Stomach (tissue), 8 donors: ENCODE measurements at regions not wholly inside any gene's neighbourhood (a gene's known extent, or its start where the extent isn't known, plus 50 kb on each side); places are given as distances from the start of the nearest gene placed in this dataset.

Source experiments
- DNase-seq, 2 donors: peaks; one replicate each; pipeline versions ENCODE4 v3.0.0 to v3.0.0-alpha.2; 2013 to 2019
- H3K27ac ChIP-seq, 5 donors: fragments of 200-600 bp in 4 of 5; sonication (generic) in 4 of 5; one replicate each; pipeline ENCODE4 v1.5.1; 2013 to 2019; ENCODE audit warnings: mild to moderate bottlenecking in 1 of 5, moderate library complexity in 1 of 5
- H3K27me3 ChIP-seq, 3 donors: fragments of 200-600 bp; sonication (generic); one replicate each; pipeline ENCODE4 v1.5.1; 2017 to 2019; ENCODE audit warnings: mixed run types in 1 of 3
- H3K36me3 ChIP-seq, 4 donors: fragments of 200-600 bp; sonication (generic); 1 replicate in 3 of 4; 2 replicates in 1 of 4; pipeline ENCODE4 v1.5.1; 2016 to 2019
- H3K4me1 ChIP-seq, 4 donors: fragments of 200-600 bp; sonication (generic); one replicate each; pipeline ENCODE4 v1.5.1; 2016 to 2019
- H3K4me3 ChIP-seq, 4 donors: fragments of 200-600 bp; sonication (generic) in 3 of 4; one replicate each; pipeline ENCODE4 v1.5.1; 2016 to 2019; ENCODE audit warnings: mild to moderate bottlenecking in 1 of 4
- H3K9me3 ChIP-seq, 4 donors: fragments of 200-600 bp; sonication (generic); one replicate each; pipeline ENCODE4 v1.5.1; 2016 to 2019
- CTCF ChIP-seq, 7 experiments: fragments of 450-650 bp in 4 of 7; fragments of 200-600 bp in 3 of 7; sonication (generic) in 3 of 7; IDR thresholded peaks; one replicate each; pipeline ENCODE4 v1.5.1; 2016 to 2019; ENCODE audit warnings: antibody characterized with exemption in 7 of 7, control low read depth in 2 of 7, mild to moderate bottlenecking in 1 of 7
- EP300 ChIP-seq: sonication (generic); formaldehyde crosslinking; IDR thresholded peaks from one replicate; pipeline ENCODE4 v1.6.1; 2017; ENCODE audit warnings: antibody characterized with exemption
- POLR2A ChIP-seq, 4 donors: fragments of 450-650 bp; IDR thresholded peaks; one replicate each; pipeline ENCODE4 v1.6.1; 2016; ENCODE audit warnings: antibody characterized with exemption in 4 of 4, control low read depth in 2 of 4, mild to moderate bottlenecking in 1 of 4, moderate library complexity in 1 of 4
- POLR2AphosphoS5 ChIP-seq, 3 donors: sonication (generic); formaldehyde crosslinking; IDR thresholded peaks; one replicate each; pipeline ENCODE4 v1.6.1; 2016; ENCODE audit warnings: antibody characterized with exemption in 3 of 3
- WGBS, 5 donors: extraction: QIAGEN DNeasy Blood & Tissue Kit in 3 of 5; methylation state at CpG; one replicate each; pipeline versions ENCODE4 v1.1.5 to v1.1.7; 2013 to 2018; 5-methylcytosine and 5-hydroxymethylcytosine counted together
- intact Hi-C: fragments of 100-400 bp; cut with DNase I; formaldehyde crosslinking; loops from one replicate; pipeline ENCODE4 v1.15.1; 2023; ENCODE audit warnings: low total_unique reads
- donor health status: healthy with polysubstance abuse.
- donor health status: Bipolar disorder and iron deficiency.
- donor health status: healthy.

GRCh38 chr2:145194673-145195072 is 674.8 kb upstream of the ZEB2 start:
- Histone ChIP-seq H3K9me3 (no peaks in the 10 kb centered on the region), H3K4me1 (peaks cover 0 to 7% (median 0%) of the 10 kb centered on the region in 4 donors), H3K4me3 (no peak overlapping the region), H3K36me3 (no peaks in the 10 kb centered on the region), H3K27ac (no peak overlapping the region), H3K27me3 (no peaks in the 10 kb centered on the region)
- intact Hi-C loops = no loop called here
- 30 to 59% (median 43%) methylated on average over 2 of the region's 2 CpGs for WGBS, 5 donors
- TF ChIP-seq POLR2A (IDR thresholded peaks at IDR 0.05) (no peak), EP300 (no peak), POLR2AphosphoS5 (IDR thresholded peaks at IDR 0.05) (no peak), CTCF (IDR thresholded peaks at IDR 0.05) (no peak)
- DNase-seq = no peak

- DNase-seq = no peak
- no peaks in the 10 kb centered on the region for H3K36me3 ChIP-seq
- H3K27ac ChIP-seq = no peak overlapping the region
- H3K9me3 ChIP-seq = no peaks in the 10 kb centered on the region
- intact Hi-C loops = no loop called here
- 84 to 90% (median 89%) methylated on average over 7 of the region's 7 CpGs for WGBS, 5 donors
- no peak for TF ChIP-seq EP300
- TF ChIP-seq POLR2A (IDR thresholded peaks at IDR 0.05) = no peak
- TF ChIP-seq CTCF (IDR thresholded peaks at IDR 0.05) = no peak
- no peak for TF ChIP-seq POLR2AphosphoS5 (IDR thresholded peaks at IDR 0.05)
- H3K4me1 ChIP-seq = no peaks in the 10 kb centered on the region
- H3K27me3 ChIP-seq = no peaks in the 10 kb centered on the region
- no peak overlapping the region for H3K4me3 ChIP-seq
These were observed 670.2 kb upstream of the ZEB2 start for GRCh38 chr2:145190031-145190703.

- Histone ChIP-seq H3K9me3 (no peaks in the 10 kb centered on the region), H3K27me3 (no peaks in the 10 kb centered on the region), H3K36me3 (no peaks in the 10 kb centered on the region), H3K27ac (no peak overlapping the region), H3K4me1 (no peaks in the 10 kb centered on the region), H3K4me3 (no peak overlapping the region)
- no peak for DNase-seq
- 63 to 85% (median 68%) methylated on average over 4 of the region's 4 CpGs for WGBS, 5 donors
- no peak for TF ChIP-seq POLR2AphosphoS5 (IDR thresholded peaks at IDR 0.05)
- intact Hi-C loops = no loop called here
These were observed 666.4 kb upstream of the ZEB2 start for GRCh38 chr2:145186303-145186702.

- Histone ChIP-seq H3K27me3 (no peaks in the 10 kb centered on the region), H3K9me3 (no peaks in the 10 kb centered on the region), H3K4me1 (no peaks in the 10 kb centered on the region), H3K4me3 (no peak overlapping the region), H3K27ac (no peak overlapping the region), H3K36me3 (no peaks in the 10 kb centered on the region)
- no peak for DNase-seq
- 89 to 95% (median 94%) methylated on average over 3 of the region's 3 CpGs for WGBS, 5 donors
- TF ChIP-seq POLR2A (IDR thresholded peaks at IDR 0.05) (no peak), POLR2AphosphoS5 (IDR thresholded peaks at IDR 0.05) (no peak)
- intact Hi-C loops = no loop called here
These were observed 665.8 kb upstream of the ZEB2 start for GRCh38 chr2:145185696-145186095.

GRCh38 chr2:145184741-145185651 is 665.1 kb upstream of the ZEB2 start:
- WGBS, 5 donors = 59 to 75% (median 72%) methylated on average over 5 of the region's 5 CpGs
- Histone ChIP-seq H3K9me3 (no peaks in the 10 kb centered on the region), H3K27ac (no peak overlapping the region), H3K4me3 (no peak overlapping the region), H3K4me1 (no peaks in the 10 kb centered on the region), H3K36me3 (no peaks in the 10 kb centered on the region), H3K27me3 (no peaks in the 10 kb centered on the region)
- TF ChIP-seq POLR2A (IDR thresholded peaks at IDR 0.05) = no peak
- TF ChIP-seq EP300 = no peak
- TF ChIP-seq POLR2AphosphoS5 (IDR thresholded peaks at IDR 0.05) = no peak
- TF ChIP-seq CTCF (IDR thresholded peaks at IDR 0.05) = no peak
- intact Hi-C loops = no loop called here
- DNase-seq = no peak
